Prostate gland (tissue), 2 donors: ENCODE measurements at regions not wholly inside any gene's neighbourhood (a gene's known extent, or its start where the extent isn't known, plus 50 kb on each side); places are given as distances from the start of the nearest gene placed in this dataset.

Experiments
- DNase-seq: peaks from one replicate; pipeline ENCODE4 v3.0.0-alpha.2; 2019; ENCODE audit warnings: low spot score
- H3K27ac ChIP-seq, 2 donors: fragments of 200-600 bp; sonication (generic); 2 replicates each; pipeline ENCODE4 v1.5.1; 2017 to 2019
- H3K27me3 ChIP-seq: fragments of 200-600 bp; sonication (generic); replicated peaks from 2 replicates; pipeline ENCODE4 v1.5.1; 2019; ENCODE audit not compliant: insufficient read depth
- H3K36me3 ChIP-seq, 2 donors: fragments of 200-600 bp; sonication (generic); 1 replicate in 1 of 2; 2 replicates in 1 of 2; pipeline versions ENCODE4 v1.5.1 to v1.8.1; 2017 to 2019
- H3K4me1 ChIP-seq: fragments of 200-600 bp; sonication (generic); replicated peaks from 2 replicates; pipeline ENCODE4 v1.5.1; 2019
- H3K4me3 ChIP-seq, 2 donors: fragments of 200-600 bp; sonication (generic); 2 replicates each; pipeline ENCODE4 v1.5.1; 2017 to 2019
- H3K9me3 ChIP-seq: fragments of 200-600 bp; sonication (generic); 2 replicates; pipeline ENCODE4 v1.5.1; 2017
- CTCF ChIP-seq, 4 experiments: fragments of 200-600 bp in 2 of 4; fragments of 450-650 bp in 2 of 4; sonication (generic) in 2 of 4; IDR thresholded peaks; 1 replicate in 3 of 4; 2 replicates in 1 of 4; pipeline ENCODE4 v1.5.1; 2016 to 2019; ENCODE audit warnings: antibody characterized with exemption in 4 of 4, mild to moderate bottlenecking in 2 of 4, moderate library complexity in 2 of 4
- POLR2A ChIP-seq: fragments of 450-650 bp; IDR thresholded peaks from one replicate; pipeline ENCODE4 v1.6.1; 2016; ENCODE audit warnings: antibody characterized with exemption, mild to moderate bottlenecking
- POLR2AphosphoS5 ChIP-seq: sonication (generic); formaldehyde crosslinking; IDR thresholded peaks from one replicate; pipeline ENCODE4 v1.6.1; 2017; ENCODE audit warnings: antibody characterized with exemption
- WGBS: methylation state at CpG from one replicate; pipeline ENCODE4 v1.1.5; 2018; 5-methylcytosine and 5-hydroxymethylcytosine counted together
- intact Hi-C: fragments of 100-400 bp; cut with DNase I; formaldehyde crosslinking; loops from one replicate; pipeline ENCODE4 v1.14.2; 2022

DNA sequence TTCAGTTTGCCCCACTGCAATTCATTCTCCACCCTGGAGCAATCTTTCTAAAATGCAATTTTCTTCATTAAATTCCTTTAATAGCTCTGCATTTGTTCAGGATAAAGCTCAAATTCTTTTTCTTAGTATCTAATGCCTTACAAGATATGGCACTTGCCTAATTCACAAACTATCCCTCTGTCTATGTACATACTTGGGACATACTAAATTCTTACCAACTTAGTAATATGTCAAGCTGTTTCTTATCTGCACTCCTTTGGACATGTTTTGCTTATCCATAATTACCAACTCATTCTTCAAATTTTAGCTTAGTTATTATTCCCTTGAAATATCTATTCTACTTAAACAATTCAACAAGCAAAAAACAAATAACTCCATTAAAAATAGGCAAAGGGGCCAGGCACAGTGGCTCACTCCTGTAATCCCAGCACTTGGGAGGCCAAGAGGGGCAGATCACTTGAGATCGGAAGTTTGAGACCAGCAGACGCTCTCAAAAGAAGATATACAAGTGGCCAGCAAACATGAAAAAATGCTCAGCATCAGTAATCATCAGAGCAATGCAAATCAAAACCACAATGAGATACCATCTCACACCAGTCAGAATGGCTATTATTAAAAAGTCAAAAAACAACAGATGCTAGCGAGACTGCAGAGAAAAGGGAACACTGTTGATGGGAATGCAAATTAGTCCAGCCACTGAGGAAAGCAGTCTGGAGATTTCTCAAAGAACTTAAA, 96.9 kb downstream of the FAM76B start:
- 86% methylated on average over 3 of the region's 3 CpGs for WGBS
- intact Hi-C loops, result no loop called here
- H3K27ac ChIP-seq, result no peak overlapping the region

GRCh38 chr11:95690100-95690499, 99.5 kb downstream of the FAM76B start:
- Histone ChIP-seq H3K27ac (no peak overlapping the region), H3K4me1 (no peaks in the 10 kb centered on the region), H3K36me3 (no peaks in the 10 kb centered on the region), H3K27me3 (no peaks in the 10 kb centered on the region), H3K4me3 (no peak overlapping the region), H3K9me3 (no peaks in the 10 kb centered on the region)
- intact Hi-C loops, result no loop called here
- 87% methylated on average over 3 of the region's 3 CpGs for WGBS
- TF ChIP-seq POLR2AphosphoS5 (no peak), POLR2A (no peak), CTCF (IDR thresholded peaks at IDR 0.05) (no peak)
- no peak for DNase-seq

More for the DNA sequence above, 96.9 kb downstream of the FAM76B start:
- Histone ChIP-seq H3K9me3 (no peaks in the 10 kb centered on the region), H3K4me1 (no peaks in the 10 kb centered on the region), H3K4me3 (no peak overlapping the region), H3K36me3 (no peaks in the 10 kb centered on the region), H3K27me3 (no peaks in the 10 kb centered on the region)
- TF ChIP-seq POLR2A (no peak), POLR2AphosphoS5 (no peak), CTCF (IDR thresholded peaks at IDR 0.05) (no peak)
- DNase-seq, result no peak

DNA sequence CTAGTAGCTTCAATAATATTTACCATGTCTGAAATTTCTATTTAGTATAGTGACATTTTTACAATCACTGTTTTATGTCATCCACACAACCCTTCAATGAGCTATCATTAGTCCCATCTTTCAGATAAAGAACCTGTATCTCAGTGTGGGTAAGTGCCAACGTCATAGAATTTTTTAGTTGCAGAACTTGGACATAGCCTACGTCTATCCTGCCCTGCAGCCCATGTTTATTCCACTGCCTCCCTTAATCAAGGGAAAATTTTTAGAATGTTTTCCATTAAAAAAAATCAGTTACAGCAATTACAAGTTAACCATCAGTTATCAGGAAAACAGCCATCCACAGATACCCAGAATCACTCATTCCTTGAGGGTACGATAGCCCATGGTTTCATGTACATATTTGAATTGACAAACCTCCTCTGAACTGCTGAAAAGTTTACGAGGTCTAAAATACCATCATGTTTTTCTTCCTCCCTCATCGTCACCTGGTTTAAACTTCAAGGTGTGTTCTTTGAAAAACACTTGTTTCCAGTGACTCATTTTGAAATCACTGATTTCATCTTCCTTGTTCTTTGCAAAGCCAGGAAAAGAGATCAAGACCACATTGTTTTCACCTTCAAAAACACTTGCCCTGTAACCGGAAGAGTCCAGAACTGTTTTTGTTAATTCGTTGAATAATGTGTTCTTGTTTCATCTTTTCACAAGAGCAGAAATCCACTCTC, 100.9 kb downstream of the FAM76B start:
- intact Hi-C loops, result no loop called here
- no peaks in the 10 kb centered on the region for H3K9me3 ChIP-seq
- H3K27ac ChIP-seq, result no peak overlapping the region
- no peaks in the 10 kb centered on the region for H3K4me1 ChIP-seq
- DNase-seq, result no peak
- no peaks in the 10 kb centered on the region for H3K36me3 ChIP-seq
- no peaks in the 10 kb centered on the region for H3K27me3 ChIP-seq
- no peak overlapping the region for H3K4me3 ChIP-seq
- 42% methylated on average over 7 of the region's 7 CpGs for WGBS
- peak; percentile 45 for TF ChIP-seq POLR2AphosphoS5
- no peak for TF ChIP-seq CTCF (IDR thresholded peaks at IDR 0.05)
- TF ChIP-seq POLR2A, result no peak

- H3K27ac ChIP-seq, result no peak overlapping the region
- no peaks in the 10 kb centered on the region for H3K4me1 ChIP-seq
- no peaks in the 10 kb centered on the region for H3K27me3 ChIP-seq
- no peaks in the 10 kb centered on the region for H3K36me3 ChIP-seq
- 53% methylated on average over 2 of the region's 2 CpGs for WGBS
- TF ChIP-seq POLR2A, result no peak
- TF ChIP-seq POLR2AphosphoS5, result no peak
- TF ChIP-seq CTCF (IDR thresholded peaks at IDR 0.05), result no peak
- H3K9me3 ChIP-seq, result no peaks in the 10 kb centered on the region
- no peak overlapping the region for H3K4me3 ChIP-seq
- no peak for DNase-seq
- intact Hi-C loops, result no loop called here
These were observed 101.6 kb downstream of the FAM76B start for GRCh38 chr11:95688015-95688414.

GRCh38 chr11:95686265-95686664, 103.3 kb downstream of the FAM76B start:
- Histone ChIP-seq H3K4me3 (no peak overlapping the region), H3K36me3 (no peaks in the 10 kb centered on the region), H3K9me3 (no peaks in the 10 kb centered on the region), H3K27me3 (no peaks in the 10 kb centered on the region), H3K27ac (no peak overlapping the region), H3K4me1 (no peaks in the 10 kb centered on the region)
- 91% methylated on average over 3 of the region's 3 CpGs for WGBS
- intact Hi-C loops, result no loop called here
- DNase-seq, result no peak
- TF ChIP-seq POLR2A (no peak), POLR2AphosphoS5 (no peak), CTCF (IDR thresholded peaks at IDR 0.05) (no peak)
